GM12872 (cell line): ENCODE measurements at regions not wholly inside any gene's neighbourhood (a gene's known extent, or its start where the extent isn't known, plus 50 kb on each side); places are given as distances from the start of the nearest gene placed in this dataset.

Experiments
- TF ChIP-seq, protein P1 (sequence below): IDR thresholded peaks from 3 replicates; pipeline ENCODE4 v1.5.1; 2011; ENCODE audit warnings: low read depth, mild to moderate bottlenecking, low read length, moderate library complexity; ENCODE audit not compliant: insufficient read depth

DNA sequence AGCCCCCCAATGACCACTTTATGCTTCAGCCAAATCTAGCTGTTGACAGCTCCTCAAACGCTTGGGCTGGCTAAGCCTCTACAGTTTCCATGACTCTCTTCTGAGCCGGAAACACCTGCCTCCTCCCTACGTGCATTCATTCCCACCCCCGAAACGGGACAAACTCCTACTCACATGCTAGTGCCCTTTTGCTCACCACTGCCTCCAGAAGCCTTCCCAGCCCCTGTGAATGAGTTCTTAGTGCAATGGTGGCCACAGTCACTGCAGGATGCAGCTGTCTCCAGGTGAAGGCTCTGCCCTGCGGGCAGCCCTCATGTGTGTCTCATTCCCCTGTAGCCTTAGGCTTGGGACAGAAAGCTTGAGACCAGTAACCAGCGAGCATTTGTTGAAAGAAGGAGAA, 68.8 kb upstream of the DAB2IP start:
- TF ChIP-seq, protein P1, sequence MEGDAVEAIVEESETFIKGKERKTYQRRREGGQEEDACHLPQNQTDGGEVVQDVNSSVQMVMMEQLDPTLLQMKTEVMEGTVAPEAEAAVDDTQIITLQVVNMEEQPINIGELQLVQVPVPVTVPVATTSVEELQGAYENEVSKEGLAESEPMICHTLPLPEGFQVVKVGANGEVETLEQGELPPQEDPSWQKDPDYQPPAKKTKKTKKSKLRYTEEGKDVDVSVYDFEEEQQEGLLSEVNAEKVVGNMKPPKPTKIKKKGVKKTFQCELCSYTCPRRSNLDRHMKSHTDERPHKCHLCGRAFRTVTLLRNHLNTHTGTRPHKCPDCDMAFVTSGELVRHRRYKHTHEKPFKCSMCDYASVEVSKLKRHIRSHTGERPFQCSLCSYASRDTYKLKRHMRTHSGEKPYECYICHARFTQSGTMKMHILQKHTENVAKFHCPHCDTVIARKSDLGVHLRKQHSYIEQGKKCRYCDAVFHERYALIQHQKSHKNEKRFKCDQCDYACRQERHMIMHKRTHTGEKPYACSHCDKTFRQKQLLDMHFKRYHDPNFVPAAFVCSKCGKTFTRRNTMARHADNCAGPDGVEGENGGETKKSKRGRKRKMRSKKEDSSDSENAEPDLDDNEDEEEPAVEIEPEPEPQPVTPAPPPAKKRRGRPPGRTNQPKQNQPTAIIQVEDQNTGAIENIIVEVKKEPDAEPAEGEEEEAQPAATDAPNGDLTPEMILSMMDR = no peak

DNA sequence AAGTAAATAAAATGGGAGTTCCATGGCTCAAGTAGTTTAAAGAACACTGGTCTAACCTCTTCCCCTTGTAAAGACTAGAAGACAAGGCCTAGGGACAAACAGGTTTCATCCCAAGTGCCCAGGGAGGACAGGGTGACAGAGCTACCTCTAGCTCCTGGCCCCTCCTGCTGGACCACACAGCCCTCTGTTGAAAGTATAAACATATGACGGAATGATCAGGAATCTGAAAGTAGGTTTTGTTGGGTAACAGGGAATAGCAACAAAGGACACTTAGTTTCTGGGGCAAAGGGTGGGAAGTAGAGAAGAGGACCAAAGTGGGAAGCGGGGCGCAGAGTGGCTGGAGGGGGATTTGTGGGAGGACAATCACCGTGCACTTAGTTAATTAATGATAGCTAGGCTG, 67.0 kb upstream of the DAB2IP start:
- TF ChIP-seq, protein P1 = no peak

DNA sequence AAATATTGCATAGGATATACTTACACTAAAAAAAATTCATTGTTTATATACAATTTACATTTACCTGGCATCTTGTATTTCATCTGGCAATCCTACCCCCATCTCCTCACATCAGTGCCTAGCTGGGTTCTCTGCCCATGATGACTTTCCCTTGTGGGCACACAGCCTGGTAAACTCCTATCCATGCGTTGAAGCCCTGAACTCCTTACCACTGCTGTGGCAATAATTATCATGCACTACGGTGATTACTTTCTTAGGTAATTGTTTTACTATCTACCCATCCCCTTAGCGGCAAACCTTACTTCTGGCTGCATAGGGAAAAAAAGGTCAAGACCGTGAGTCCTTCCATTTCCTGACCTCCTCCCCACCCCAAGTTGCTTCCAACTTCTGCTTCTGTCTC, 63.6 kb upstream of the DAB2IP start:
- TF ChIP-seq, protein P1 = no peak

GRCh38 chr9:121589986-121590385, 61.4 kb upstream of the DAB2IP start:
- TF ChIP-seq, protein P1 = no peak

DNA sequence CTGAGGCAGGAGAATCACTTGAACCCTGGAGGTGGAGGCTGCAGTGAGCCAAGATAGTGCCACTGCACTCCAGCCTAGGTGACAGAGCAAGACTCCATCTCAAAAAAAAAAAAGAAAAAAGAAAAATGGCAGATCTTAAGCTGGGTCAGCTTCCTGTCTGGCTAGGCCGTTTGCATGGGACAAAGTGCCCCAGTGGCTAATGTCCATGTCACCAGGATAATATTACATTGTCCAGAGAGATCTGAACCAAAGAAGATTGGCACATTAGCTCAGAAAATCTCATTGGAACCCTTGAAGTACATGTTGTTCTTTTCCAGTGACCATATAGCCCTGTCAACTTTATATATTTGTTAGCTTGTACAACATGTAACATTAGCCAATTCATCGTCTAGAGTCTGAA, 59.2 kb upstream of the DAB2IP start:
- TF ChIP-seq, protein P1 = no peak

DNA sequence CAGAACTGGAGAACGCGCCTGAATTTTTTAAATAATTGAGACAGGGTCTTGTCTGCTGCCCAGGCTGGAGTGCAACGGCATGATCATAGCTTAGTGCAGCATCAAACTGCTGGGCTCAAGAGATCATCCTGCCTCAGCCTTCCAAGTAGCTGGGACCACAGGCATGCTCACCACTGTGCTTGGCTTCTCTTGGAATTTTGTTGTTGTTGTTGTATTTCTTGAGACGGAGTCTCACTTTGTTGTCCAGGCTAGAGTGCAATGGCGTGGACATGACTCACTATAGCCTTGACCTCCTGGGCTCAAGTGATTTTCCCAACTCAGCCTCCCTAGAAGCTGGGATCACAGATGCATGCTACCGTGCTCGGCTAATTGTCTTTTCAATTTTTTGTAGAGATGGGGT, 58.4 kb upstream of the DAB2IP start:
- TF ChIP-seq, protein P1 = no peak

GRCh38 chr9:121596515-121596914, 54.9 kb upstream of the DAB2IP start:
- TF ChIP-seq, protein P1 = no peak

DNA sequence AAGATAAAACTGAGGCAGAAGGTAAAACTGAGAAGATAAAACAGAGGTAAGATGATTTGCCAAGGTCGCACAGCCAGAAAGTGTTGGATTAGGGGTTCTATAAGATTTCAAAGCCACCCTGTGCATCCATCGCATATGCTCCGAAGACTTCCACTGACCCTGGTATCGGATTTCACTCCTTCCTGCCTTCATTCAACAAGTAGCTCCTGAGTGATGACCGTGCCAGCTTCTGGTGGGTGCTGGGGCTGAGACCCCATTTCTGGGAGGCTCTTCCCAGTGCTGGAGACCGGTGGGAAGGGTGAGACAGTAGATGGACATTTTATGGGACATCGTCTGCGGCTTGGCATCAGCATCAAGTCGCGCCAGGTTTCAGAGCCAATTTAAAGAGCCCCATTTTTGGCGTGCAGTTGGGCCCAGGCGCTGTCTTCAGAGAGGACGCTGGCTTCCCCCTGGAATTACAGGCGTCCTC, 53.7 kb upstream of the DAB2IP start:
- TF ChIP-seq, protein P1 = no peak
